Body of pancreas (tissue), 4 donors: ENCODE measurements at regions not wholly inside any gene's neighbourhood (a gene's known extent, or its start where the extent isn't known, plus 50 kb on each side); places are given as distances from the start of the nearest gene placed in this dataset.

Source experiments
- POLR2A ChIP-seq, 3 donors: fragments of 450-650 bp; IDR thresholded peaks; one replicate each; pipeline ENCODE4 v1.6.1; 2016; ENCODE audit warnings: antibody characterized with exemption in 3 of 3, mild to moderate bottlenecking in 2 of 3
- TF ChIP-seq, protein P1 (sequence below), 7 experiments: fragments of 450-650 bp in 4 of 7; fragments of 200-600 bp in 3 of 7; sonication (generic) in 3 of 7; IDR thresholded peaks; one replicate each; pipeline ENCODE4 v1.5.1; 2016 to 2019; ENCODE audit warnings: antibody characterized with exemption in 7 of 7

DNA sequence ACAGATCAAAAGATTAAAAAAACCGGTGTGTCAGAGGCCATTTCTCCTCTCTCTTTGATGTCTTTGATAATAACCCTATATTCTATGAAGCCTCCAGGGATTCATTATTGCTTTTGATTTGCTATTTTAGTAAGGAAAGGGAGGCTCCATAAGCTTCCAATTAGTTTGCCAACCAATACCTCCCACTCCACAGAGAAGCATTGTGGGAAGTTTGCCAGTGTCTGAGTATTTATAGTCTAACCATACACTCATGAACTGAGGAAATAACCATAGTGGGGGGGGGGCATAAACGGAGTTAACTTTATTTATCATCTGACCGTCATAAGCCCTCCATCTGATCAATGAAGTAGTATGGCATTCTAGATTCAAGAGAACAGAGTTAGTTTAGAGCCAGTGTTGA is 1066.8 kb upstream of the PABPC4L start:
- TF ChIP-seq, protein P1, sequence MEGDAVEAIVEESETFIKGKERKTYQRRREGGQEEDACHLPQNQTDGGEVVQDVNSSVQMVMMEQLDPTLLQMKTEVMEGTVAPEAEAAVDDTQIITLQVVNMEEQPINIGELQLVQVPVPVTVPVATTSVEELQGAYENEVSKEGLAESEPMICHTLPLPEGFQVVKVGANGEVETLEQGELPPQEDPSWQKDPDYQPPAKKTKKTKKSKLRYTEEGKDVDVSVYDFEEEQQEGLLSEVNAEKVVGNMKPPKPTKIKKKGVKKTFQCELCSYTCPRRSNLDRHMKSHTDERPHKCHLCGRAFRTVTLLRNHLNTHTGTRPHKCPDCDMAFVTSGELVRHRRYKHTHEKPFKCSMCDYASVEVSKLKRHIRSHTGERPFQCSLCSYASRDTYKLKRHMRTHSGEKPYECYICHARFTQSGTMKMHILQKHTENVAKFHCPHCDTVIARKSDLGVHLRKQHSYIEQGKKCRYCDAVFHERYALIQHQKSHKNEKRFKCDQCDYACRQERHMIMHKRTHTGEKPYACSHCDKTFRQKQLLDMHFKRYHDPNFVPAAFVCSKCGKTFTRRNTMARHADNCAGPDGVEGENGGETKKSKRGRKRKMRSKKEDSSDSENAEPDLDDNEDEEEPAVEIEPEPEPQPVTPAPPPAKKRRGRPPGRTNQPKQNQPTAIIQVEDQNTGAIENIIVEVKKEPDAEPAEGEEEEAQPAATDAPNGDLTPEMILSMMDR (IDR thresholded peaks at IDR 0.05), result no peak
- TF ChIP-seq POLR2A (IDR thresholded peaks at IDR 0.05), result no peak
